H1 (cell line): ENCODE measurements at regions not wholly inside any gene's neighbourhood (a gene's known extent, or its start where the extent isn't known, plus 50 kb on each side); places are given as distances from the start of the nearest gene placed in this dataset.

Source experiments
- CTCF ChIA-PET: fragments of 300-600 bp; sonication (Branson Sonifier 250); formaldehyde crosslinking; loops from one replicate; lab custom pipeline; 2021; ENCODE audit not compliant: partially characterized antibody; lab: Charles Lee
- POLR2A ChIA-PET: fragments of 300-600 bp; sonication (Branson Sonifier 250); formaldehyde crosslinking; loops from one replicate; lab custom pipeline; 2021; ENCODE audit warnings: inconsistent platforms; ENCODE audit not compliant: partially characterized antibody; lab: Charles Lee
- DNase-seq, 2 experiments: peaks; one replicate each; pipeline versions ENCODE4 v3.0.0 to v3.0.0-alpha.2; 2010 to 2022; ENCODE audit warnings: low spot score in 2 of 2, low read depth in 1 of 2, mixed read lengths in 1 of 2
- FAIRE-seq: peaks from 2 replicates; lab custom pipeline; 2011; peaks lifted over from hg19 to GRCh38; lab: Jason Lieb, UNC
- H2AFZ ChIP-seq: 2 replicates; pipeline ENCODE4 v1.8.1; 2012; ENCODE audit warnings: low read length, inconsistent platforms
- H2AK5ac ChIP-seq: 2 replicates; pipeline ENCODE4 v1.6.1; 2013; ENCODE audit warnings: low read depth, low read length
- H2BK120ac ChIP-seq: replicated peaks from 2 replicates; pipeline ENCODE3; 2013; ENCODE audit warnings: low read depth, low read length, inconsistent platforms
- H2BK12ac ChIP-seq: 2 replicates; pipeline ENCODE4 v1.6.1; 2013; ENCODE audit warnings: low read depth, low read length
- H2BK15ac ChIP-seq: 2 replicates; pipeline ENCODE4 v1.6.1; 2013; ENCODE audit warnings: low read length
- H2BK20ac ChIP-seq: 2 replicates; pipeline ENCODE4 v1.6.1; 2013; ENCODE audit warnings: low read length
- H2BK5ac ChIP-seq: 2 replicates; pipeline ENCODE4 v1.6.1; 2013; ENCODE audit warnings: low read depth, low read length
- H3K14ac ChIP-seq: 2 replicates; pipeline ENCODE4 v1.6.1; 2013; ENCODE audit warnings: inconsistent platforms; ENCODE audit not compliant: insufficient read length
- H3K18ac ChIP-seq: 2 replicates; pipeline ENCODE4 v1.6.1; 2013; ENCODE audit warnings: low read length; ENCODE audit errors: extremely low read depth
- H3K23ac ChIP-seq: 2 replicates; pipeline ENCODE4 v1.6.1; 2013; ENCODE audit warnings: inconsistent platforms; ENCODE audit not compliant: insufficient read length
- H3K23me2 ChIP-seq: 2 replicates; pipeline ENCODE4 v1.6.1; 2013; ENCODE audit warnings: low read depth, low read length
- H3K27ac ChIP-seq: 2 replicates; pipeline ENCODE4 v1.6.1; 2011; ENCODE audit warnings: low read depth, low read length, inconsistent platforms
- H3K27me3 ChIP-seq, 4 experiments: replicated peaks in 1 of 4; 1 replicate in 1 of 4; 2 replicates in 3 of 4; pipeline versions ENCODE4 v1.6.1 to v1.8.1; 2011 to 2013; ENCODE audit warnings: low read length in 3 of 4, mild to moderate bottlenecking in 3 of 4, inconsistent platforms in 2 of 4, mixed read lengths in 2 of 4, moderate library complexity in 1 of 4; ENCODE audit not compliant: control insufficient read depth in 3 of 4, insufficient read depth in 3 of 4; ENCODE audit errors: extremely low read depth in 1 of 4
- H3K36me3 ChIP-seq, 4 experiments: 2 replicates each; pipeline versions ENCODE4 v1.6.1 to v1.8.1; 2011 to 2013; ENCODE audit warnings: mild to moderate bottlenecking in 4 of 4, low read length in 3 of 4, moderate library complexity in 2 of 4, control low read depth in 1 of 4, inconsistent platforms in 1 of 4; ENCODE audit not compliant: insufficient read depth in 4 of 4, control insufficient read depth in 2 of 4
- H3K4ac ChIP-seq: replicated peaks from 2 replicates; pipeline ENCODE3; 2013; ENCODE audit warnings: low read length, low read depth, mixed read lengths, inconsistent platforms; ENCODE audit not compliant: insufficient read length
- H3K4me1 ChIP-seq, 4 experiments: replicated peaks in 1 of 4; 1 replicate in 1 of 4; 2 replicates in 3 of 4; pipeline versions ENCODE4 v1.6.1 to v1.8.1; 2011 to 2013; ENCODE audit warnings: low read length in 3 of 4, inconsistent platforms in 2 of 4, mixed read lengths in 1 of 4; ENCODE audit not compliant: insufficient read depth in 4 of 4, control insufficient read depth in 3 of 4
- H3K4me2 ChIP-seq, 2 experiments: 2 replicates each; pipeline versions ENCODE4 v1.6.1 to v1.8.1; 2011 to 2013; ENCODE audit warnings: low read depth in 2 of 2, low read length in 2 of 2, control low read depth in 1 of 2, inconsistent platforms in 1 of 2, mild to moderate bottlenecking in 1 of 2; ENCODE audit not compliant: insufficient read depth in 1 of 2
- H3K4me3 ChIP-seq, 4 experiments: fragments of 200-600, 300-600 bp in 1 of 4; sonication (generic), shearing (Covaris generic), sonication (Bioruptor Twin) in 1 of 4; 2 replicates each; pipeline versions ENCODE4 v1.5.1 to v1.8.1; 2011 to 2016; ENCODE audit warnings: low read length in 4 of 4, low read depth in 3 of 4, control low read depth in 2 of 4, inconsistent platforms in 2 of 4, mild to moderate bottlenecking in 2 of 4, mixed read lengths in 1 of 4, moderate library complexity in 1 of 4; ENCODE audit not compliant: insufficient read depth in 2 of 4; ENCODE audit errors: extremely low read depth in 1 of 4
- H3K56ac ChIP-seq: replicated peaks from 2 replicates; pipeline ENCODE3; 2013; ENCODE audit warnings: low read depth, mild to moderate bottlenecking, mixed read lengths, low read length, inconsistent platforms; ENCODE audit not compliant: insufficient read length
- H3K79me1 ChIP-seq: 2 replicates; pipeline ENCODE4 v1.6.1; 2013; ENCODE audit warnings: low read depth, low read length, control low read depth
- H3K79me2 ChIP-seq, 2 experiments: 2 replicates each; pipeline versions ENCODE4 v1.6.1 to v1.8.1; 2012 to 2013; ENCODE audit warnings: low read length in 2 of 2, mild to moderate bottlenecking in 2 of 2, inconsistent platforms in 1 of 2; ENCODE audit not compliant: insufficient read depth in 2 of 2, control insufficient read depth in 1 of 2
- H3K9ac ChIP-seq, 4 experiments: replicated peaks in 1 of 4; 1 replicate in 1 of 4; 2 replicates in 3 of 4; pipeline versions ENCODE4 v1.6.1 to v1.8.1; 2011 to 2013; ENCODE audit warnings: low read depth in 3 of 4, low read length in 3 of 4, control low read depth in 2 of 4, mild to moderate bottlenecking in 2 of 4, moderate library complexity in 2 of 4, inconsistent platforms in 1 of 4; ENCODE audit errors: extremely low read depth in 1 of 4
- H3K9me3 ChIP-seq, 2 experiments: 2 replicates each; pipeline versions ENCODE4 v1.6.1 to v1.8.1; 2012 to 2013; ENCODE audit warnings: mild to moderate bottlenecking in 2 of 2, moderate library complexity in 2 of 2, control low read depth in 1 of 2, inconsistent platforms in 1 of 2, low read depth in 1 of 2, low read length in 1 of 2, mixed read lengths in 1 of 2; ENCODE audit not compliant: insufficient read depth in 2 of 2
- H4K20me1 ChIP-seq, 2 experiments: replicated peaks in 1 of 2; 2 replicates each; pipeline versions ENCODE3 to v1.8.1; 2011 to 2013; ENCODE audit warnings: inconsistent platforms in 2 of 2, low read length in 2 of 2, mild to moderate bottlenecking in 1 of 2; ENCODE audit not compliant: insufficient read depth in 2 of 2, control insufficient read depth in 1 of 2
- H4K5ac ChIP-seq: 2 replicates; pipeline ENCODE4 v1.6.1; 2013; ENCODE audit warnings: low read length, low read depth, mixed read lengths, inconsistent platforms; ENCODE audit not compliant: insufficient read length
- H4K8ac ChIP-seq: 2 replicates; pipeline ENCODE4 v1.8.0; 2013; ENCODE audit warnings: mild to moderate bottlenecking, moderate library complexity, low read length, inconsistent platforms; ENCODE audit not compliant: insufficient read depth; ENCODE audit errors: extremely low read depth
- H4K91ac ChIP-seq: replicated peaks from 2 replicates; pipeline ENCODE3; 2013; ENCODE audit warnings: low read length, mixed read lengths, inconsistent platforms; ENCODE audit not compliant: insufficient read length
- CHD1 ChIP-seq: IDR thresholded peaks from 2 replicates; pipeline ENCODE4 v1.6.1; 2012; ENCODE audit warnings: low read depth, low read length, improper control_type of control experiment
- HDAC6 ChIP-seq: IDR thresholded peaks from one replicate; pipeline ENCODE4 v1.7.1; 2012; ENCODE audit warnings: low read depth, mild to moderate bottlenecking, inconsistent platforms, low read length, moderate library complexity
- NRF1 ChIP-seq: IDR thresholded peaks from 2 replicates; pipeline ENCODE4 v1.6.1; 2011; ENCODE audit warnings: mild to moderate bottlenecking, low read depth, low read length, improper control_type of control experiment
- RAD21 ChIP-seq, 2 experiments: IDR thresholded peaks in 1 of 2; conservative IDR thresholded peaks in 1 of 2; 2 replicates each; pipeline ENCODE4 v1.6.1; 2011; ENCODE audit warnings: low read depth in 2 of 2, low read length in 2 of 2, improper control_type of control experiment in 1 of 2, inconsistent platforms in 1 of 2, mild to moderate bottlenecking in 1 of 2, moderate library complexity in 1 of 2
- RFX5 ChIP-seq: IDR thresholded peaks from 2 replicates; pipeline ENCODE4 v1.6.1; 2011; ENCODE audit warnings: low read depth, low read length, improper control_type of control experiment, borderline replicate concordance
- SAP30 ChIP-seq: fragments of 300-600 bp; sonication (generic); IDR thresholded peaks from 2 replicates; pipeline ENCODE4 v1.7.1; 2012; ENCODE audit warnings: low read length, moderate library complexity, mild to moderate bottlenecking, inconsistent platforms; ENCODE audit not compliant: insufficient read depth, insufficient replicate concordance
- SP2 ChIP-seq: IDR thresholded peaks from 2 replicates; pipeline ENCODE4 v1.6.1; 2012; ENCODE audit warnings: mild to moderate bottlenecking, low read length, inconsistent platforms
- SP4 ChIP-seq: IDR thresholded peaks from 2 replicates; pipeline ENCODE4 v1.6.1; 2012; ENCODE audit warnings: low read length, inconsistent platforms
- TAF7 ChIP-seq: optimal IDR thresholded peaks from 2 replicates; pipeline ENCODE3; 2011; ENCODE audit warnings: low read depth, mild to moderate bottlenecking, inconsistent platforms, low read length, moderate library complexity, borderline replicate concordance
- TBP ChIP-seq: IDR thresholded peaks from 2 replicates; pipeline ENCODE4 v1.6.1; 2011; ENCODE audit warnings: low read depth, low read length, improper control_type of control experiment

GRCh38 chr7:119132436-119132835, 907.9 kb downstream of the ANKRD7 start:
- no peak overlapping the region for H2AK5ac ChIP-seq
- no peaks in the 10 kb centered on the region for H4K20me1 ChIP-seq
- FAIRE-seq (no peak), DNase-seq (no peak)
- H3K27ac ChIP-seq: no peak overlapping the region
- no peak overlapping the region for H3K9ac ChIP-seq
- H4K8ac ChIP-seq: no peak overlapping the region
- no peak overlapping the region for H2BK12ac ChIP-seq
- no peaks in the 10 kb centered on the region for H3K9me3 ChIP-seq
- H3K56ac ChIP-seq: no peak overlapping the region
- no peak overlapping the region for H2BK15ac ChIP-seq
- H2BK120ac ChIP-seq: no peak overlapping the region
- no peaks in the 10 kb centered on the region for H3K23me2 ChIP-seq
- no peak overlapping the region for H3K4me3 ChIP-seq
- TF ChIP-seq SP4 (no peak), NRF1 (no peak), CHD1 (no peak), TBP (no peak), RAD21 (IDR thresholded peaks at IDR 0.05 in 1 of 2, conservative IDR thresholded peaks at IDR 0.05 in 1 of 2; ENCODE audit: low read depth in 2 of 2, low read length in 2 of 2) (no peak), HDAC6 (no peak), TAF7 (no peak), SP2 (no peak), RFX5 (no peak), SAP30 (no peak)
- POLR2A ChIA-PET: no interaction called here
- H4K91ac ChIP-seq: no peak overlapping the region
- H3K36me3 ChIP-seq: no peaks in the 10 kb centered on the region
- H3K14ac ChIP-seq: no peak overlapping the region
- no peak overlapping the region for H3K4ac ChIP-seq
- no peak overlapping the region for H2BK5ac ChIP-seq
- no peak overlapping the region for H2BK20ac ChIP-seq
- CTCF ChIA-PET: interaction anchor here (1.2 kb wide), 1 partner anchor 65 kb away, joined by 3 read pairs; no protein-coding TSS in a partner anchor
- no peaks in the 10 kb centered on the region for H3K27me3 ChIP-seq
- no peaks in the 10 kb centered on the region for H3K4me1 ChIP-seq
- no peak overlapping the region for H2AFZ ChIP-seq
- H3K79me1 ChIP-seq: no peaks in the 10 kb centered on the region
- no peak overlapping the region for H3K4me2 ChIP-seq
- H3K79me2 ChIP-seq: no peaks in the 10 kb centered on the region
- H4K5ac ChIP-seq: no peak overlapping the region
- no peak overlapping the region for H3K23ac ChIP-seq
- H3K18ac ChIP-seq: no peak overlapping the region
